Esophagus muscularis mucosa (tissue), 4 donors: ENCODE measurements at regions not wholly inside any gene's neighbourhood (a gene's known extent, or its start where the extent isn't known, plus 50 kb on each side); places are given as distances from the start of the nearest gene placed in this dataset.

ENCODE experiments used
- DNase-seq: peaks from one replicate; pipeline ENCODE4 v3.0.0-alpha.2; 2017; ENCODE audit errors: extremely low spot score
- H3K27ac ChIP-seq, 4 donors: fragments of 200-600 bp; sonication (generic); replicated peaks in 1 of 4; 1 replicate in 3 of 4; 2 replicates in 1 of 4; pipeline ENCODE4 v1.5.1; 2016 to 2019; ENCODE audit warnings: mild to moderate bottlenecking in 1 of 4
- H3K27me3 ChIP-seq, 4 donors: fragments of 200-600 bp; sonication (generic); one replicate each; pipeline versions ENCODE4 v1.5.1 to v1.6.0; 2016 to 2019
- H3K36me3 ChIP-seq, 4 donors: fragments of 200-600 bp; sonication (generic); one replicate each; pipeline ENCODE4 v1.5.1; 2016 to 2019
- H3K4me1 ChIP-seq, 4 donors: fragments of 200-600 bp; sonication (generic); one replicate each; pipeline ENCODE4 v1.5.1; 2016 to 2019
- H3K4me3 ChIP-seq, 4 donors: fragments of 200-600 bp; sonication (generic); 1 replicate in 2 of 4; 2 replicates in 2 of 4; pipeline ENCODE4 v1.5.1; 2016 to 2019; ENCODE audit warnings: mild to moderate bottlenecking in 4 of 4, moderate library complexity in 1 of 4
- H3K9me3 ChIP-seq, 4 donors: fragments of 200-600 bp; sonication (generic); 1 replicate in 3 of 4; 2 replicates in 1 of 4; pipeline ENCODE4 v1.5.1; 2016 to 2019
- EP300 ChIP-seq: sonication (generic); formaldehyde crosslinking; IDR thresholded peaks from one replicate; pipeline ENCODE4 v1.6.1; 2017; ENCODE audit warnings: antibody characterized with exemption
- POLR2A ChIP-seq: fragments of 450-650 bp; IDR thresholded peaks from one replicate; pipeline ENCODE4 v1.6.1; 2017; ENCODE audit warnings: antibody characterized with exemption, moderate library complexity, mild to moderate bottlenecking, low read depth
- POLR2AphosphoS5 ChIP-seq, 2 donors: sonication (generic); formaldehyde crosslinking; IDR thresholded peaks; one replicate each; pipeline ENCODE4 v1.6.1; 2017; ENCODE audit warnings: antibody characterized with exemption in 2 of 2
- WGBS: methylation state at CpG from one replicate; pipeline ENCODE4 v1.1.5; 2018; 5-methylcytosine and 5-hydroxymethylcytosine counted together
- intact Hi-C: fragments of 100-400 bp; cut with DNase I; formaldehyde crosslinking; loops from one replicate; pipeline ENCODE4 v1.15.1; 2023
- TF ChIP-seq, protein P1 (sequence below), 3 experiments: fragments of 200-600 bp in 2 of 3; fragments of 450-650 bp in 1 of 3; sonication (generic) in 2 of 3; IDR thresholded peaks; one replicate each; pipeline ENCODE4 v1.5.1; 2017 to 2019; ENCODE audit warnings: antibody characterized with exemption in 3 of 3, mild to moderate bottlenecking in 2 of 3, moderate library complexity in 1 of 3

DNA sequence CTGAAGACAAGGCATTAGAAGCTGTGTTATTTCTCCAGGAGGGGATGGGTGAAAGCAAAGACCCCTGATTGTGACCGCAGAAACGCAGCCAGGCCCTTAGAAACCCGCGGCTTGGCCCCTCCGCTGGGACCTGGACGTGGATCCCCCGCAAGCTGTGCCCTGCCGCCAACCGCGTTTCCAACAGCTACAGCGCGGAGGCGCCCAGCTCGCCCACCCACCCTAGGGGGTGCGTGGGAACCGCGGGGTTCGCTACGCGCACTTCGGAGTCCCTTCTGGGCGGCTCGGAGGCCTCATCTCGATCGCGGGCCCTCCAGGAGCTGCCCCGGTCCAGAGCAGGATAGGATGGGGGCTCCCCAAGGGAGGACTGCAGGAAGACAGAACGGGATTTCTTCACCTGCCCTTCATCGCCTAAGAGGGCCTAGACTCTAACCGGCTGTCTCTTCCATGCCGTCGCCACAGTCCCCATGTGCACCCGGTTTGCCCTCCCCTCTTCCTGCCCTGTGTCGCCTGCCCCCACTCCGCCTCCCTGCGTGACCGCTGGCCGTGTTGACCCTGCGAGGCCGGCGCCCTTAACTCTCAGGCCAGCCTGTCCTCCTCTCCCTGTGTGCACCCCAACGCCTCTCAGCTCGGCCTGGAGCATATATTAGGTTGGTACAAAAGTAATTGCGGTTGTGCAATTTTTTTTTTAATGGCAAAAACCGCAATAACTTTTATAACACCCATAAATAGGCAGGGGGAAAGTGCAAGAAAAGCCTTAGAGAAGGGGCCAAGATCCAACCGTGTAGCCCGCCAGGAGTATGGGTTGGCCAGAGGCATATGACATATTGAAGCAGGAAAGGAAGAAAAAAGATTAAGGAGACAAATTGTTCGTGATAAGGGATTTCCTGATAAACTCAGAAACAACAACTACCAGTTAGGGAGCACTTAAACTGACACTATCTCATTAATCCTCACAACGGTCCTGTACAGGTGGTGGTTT is 68.1 kb upstream of the FREM1 start:
- intact Hi-C loops, result no loop called here

DNA sequence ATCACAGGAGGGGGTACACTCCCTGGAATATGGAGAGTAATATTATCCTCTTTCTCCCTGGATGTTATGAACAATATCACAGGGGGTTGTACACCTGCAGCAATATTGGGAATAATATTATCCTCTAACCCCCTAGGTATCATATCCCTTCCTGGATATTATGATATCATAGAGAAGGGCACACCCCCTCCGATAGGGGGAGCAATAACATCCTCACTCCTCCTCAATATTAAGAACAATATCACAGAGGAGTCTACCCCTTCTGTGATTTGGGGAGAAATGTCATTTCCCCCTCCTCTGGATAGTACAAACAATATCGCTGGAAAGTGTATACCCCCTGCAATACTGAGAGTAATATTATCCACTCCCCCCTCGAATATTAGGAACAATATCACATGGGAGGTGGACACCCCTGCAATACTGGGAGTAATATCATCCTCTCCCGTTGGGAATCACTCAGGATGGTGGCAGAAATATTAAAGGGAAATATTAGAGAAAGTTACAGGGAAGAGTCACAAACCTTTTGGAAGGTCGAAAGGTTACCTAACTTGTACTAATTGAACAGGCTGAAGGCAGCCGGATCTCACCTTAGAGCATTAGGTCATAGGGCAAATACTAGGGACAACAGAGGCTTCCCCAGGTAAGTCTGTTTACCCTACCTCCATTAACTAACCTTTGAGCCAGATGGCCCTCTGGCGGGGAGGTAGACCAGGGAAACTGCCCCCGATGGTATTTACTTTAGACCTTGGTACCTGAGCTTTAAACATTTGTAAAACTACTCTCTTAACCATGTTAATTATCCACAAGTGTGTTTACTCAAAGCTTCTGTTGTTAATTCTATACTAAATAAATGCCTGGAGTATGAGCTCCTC is 57.5 kb upstream of the FREM1 start:
- TF ChIP-seq EP300 (no peak), POLR2A (no peak)
- TF ChIP-seq, protein P1, sequence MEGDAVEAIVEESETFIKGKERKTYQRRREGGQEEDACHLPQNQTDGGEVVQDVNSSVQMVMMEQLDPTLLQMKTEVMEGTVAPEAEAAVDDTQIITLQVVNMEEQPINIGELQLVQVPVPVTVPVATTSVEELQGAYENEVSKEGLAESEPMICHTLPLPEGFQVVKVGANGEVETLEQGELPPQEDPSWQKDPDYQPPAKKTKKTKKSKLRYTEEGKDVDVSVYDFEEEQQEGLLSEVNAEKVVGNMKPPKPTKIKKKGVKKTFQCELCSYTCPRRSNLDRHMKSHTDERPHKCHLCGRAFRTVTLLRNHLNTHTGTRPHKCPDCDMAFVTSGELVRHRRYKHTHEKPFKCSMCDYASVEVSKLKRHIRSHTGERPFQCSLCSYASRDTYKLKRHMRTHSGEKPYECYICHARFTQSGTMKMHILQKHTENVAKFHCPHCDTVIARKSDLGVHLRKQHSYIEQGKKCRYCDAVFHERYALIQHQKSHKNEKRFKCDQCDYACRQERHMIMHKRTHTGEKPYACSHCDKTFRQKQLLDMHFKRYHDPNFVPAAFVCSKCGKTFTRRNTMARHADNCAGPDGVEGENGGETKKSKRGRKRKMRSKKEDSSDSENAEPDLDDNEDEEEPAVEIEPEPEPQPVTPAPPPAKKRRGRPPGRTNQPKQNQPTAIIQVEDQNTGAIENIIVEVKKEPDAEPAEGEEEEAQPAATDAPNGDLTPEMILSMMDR (IDR thresholded peaks at IDR 0.05), result no peak
- H3K4me1 ChIP-seq, result no peaks in the 10 kb centered on the region
- no peak overlapping the region for H3K27ac ChIP-seq
- intact Hi-C loops, result no loop called here
- DNase-seq, result no peak
- H3K9me3 ChIP-seq, result no peaks in the 10 kb centered on the region
- no peaks in the 10 kb centered on the region for H3K27me3 ChIP-seq
- H3K4me3 ChIP-seq, result no peak overlapping the region
- WGBS, result 90% methylated on average over 8 of the region's 8 CpGs
- H3K36me3 ChIP-seq, result no peaks in the 10 kb centered on the region

More for the DNA sequence above, 68.1 kb upstream of the FREM1 start:
- Histone ChIP-seq H3K36me3 (no peaks in the 10 kb centered on the region), H3K4me1 (no peaks in the 10 kb centered on the region), H3K9me3 (no peaks in the 10 kb centered on the region), H3K27me3 (no peaks in the 10 kb centered on the region), H3K4me3 (no peak overlapping the region), H3K27ac (no peak overlapping the region)
- 92% methylated on average over 40 of the region's 49 CpGs for WGBS
- TF ChIP-seq POLR2A (no peak), EP300 (no peak), POLR2AphosphoS5 (IDR thresholded peaks at IDR 0.05) (no peak)
- TF ChIP-seq, protein P1 (IDR thresholded peaks at IDR 0.05), result no peak
- no peak for DNase-seq

DNA sequence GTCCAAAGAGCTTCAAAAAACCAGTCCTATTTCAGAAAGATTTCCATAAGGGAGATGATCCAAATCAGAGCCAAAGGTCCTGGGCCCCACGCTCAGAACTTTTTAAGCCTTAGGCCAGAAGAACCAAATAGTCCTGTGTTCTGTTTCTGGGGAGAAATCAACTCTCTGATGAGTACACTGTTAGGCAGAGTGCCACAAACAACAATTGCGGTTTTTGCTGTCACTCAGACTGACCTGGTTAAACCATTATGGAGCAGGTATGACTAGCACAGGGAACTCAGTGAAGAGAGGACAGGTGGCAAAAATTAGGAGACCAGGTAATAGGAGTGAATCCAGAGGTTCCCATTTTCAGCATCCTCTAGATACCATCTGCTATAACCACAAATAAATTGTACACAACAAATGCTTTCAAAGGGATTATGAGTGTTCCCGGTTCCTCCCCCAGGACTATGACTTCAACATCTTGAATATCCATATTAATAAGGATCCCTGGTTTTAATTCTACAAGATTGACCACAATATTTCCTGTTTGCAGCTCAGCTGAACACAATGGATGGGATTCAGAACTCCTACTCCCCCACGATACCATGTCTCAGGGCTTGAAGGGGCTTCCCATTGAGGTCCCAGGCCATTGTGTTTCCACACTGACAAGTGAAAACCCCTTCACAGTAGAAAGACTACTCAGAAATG is 52.1 kb upstream of the FREM1 start:
- Histone ChIP-seq H3K36me3 (no peaks in the 10 kb centered on the region), H3K27me3 (no peaks in the 10 kb centered on the region), H3K9me3 (no peaks in the 10 kb centered on the region), H3K27ac (no peak overlapping the region), H3K4me3 (no peak overlapping the region), H3K4me1 (no peaks in the 10 kb centered on the region)
- WGBS, result 86% methylated on average over 4 of the region's 4 CpGs
- TF ChIP-seq, protein P1 (IDR thresholded peaks at IDR 0.05), result no peak
- no peak for TF ChIP-seq EP300
- TF ChIP-seq POLR2AphosphoS5 (IDR thresholded peaks at IDR 0.05), result no peak
- TF ChIP-seq POLR2A, result no peak
- intact Hi-C loops, result no loop called here
- DNase-seq, result no peak

DNA sequence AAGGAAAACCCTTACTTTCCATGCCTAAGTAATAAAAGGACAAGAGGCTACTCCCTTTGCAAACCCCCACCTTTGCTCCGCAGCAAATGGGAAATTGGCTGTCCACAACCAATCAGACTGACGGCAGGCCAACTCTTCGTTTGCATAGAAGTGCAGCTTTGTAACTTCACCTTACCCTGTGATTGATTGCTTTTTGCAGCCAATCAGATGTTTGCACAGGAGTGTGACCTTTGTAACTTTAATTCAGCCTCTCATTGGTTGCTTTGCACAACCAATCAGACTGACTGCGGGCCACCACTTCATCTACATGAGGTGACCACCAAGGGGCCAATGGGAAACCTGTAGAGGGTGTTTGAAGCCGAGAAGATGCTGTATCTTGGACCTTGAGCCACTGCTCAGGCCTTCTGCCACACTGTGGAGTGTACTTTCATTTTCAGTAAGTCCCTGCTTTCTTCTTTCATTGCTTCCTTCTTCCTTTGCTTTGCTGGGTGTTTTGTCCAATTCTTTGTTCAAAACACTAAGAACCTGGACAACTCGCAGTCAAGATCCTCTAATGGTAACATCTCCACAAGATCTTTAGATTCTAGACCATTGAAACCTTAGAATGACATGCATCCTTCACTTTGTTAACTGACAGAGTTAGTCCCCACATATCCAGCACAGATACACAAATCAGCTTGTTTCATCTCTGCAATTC is 51.3 kb upstream of the FREM1 start:
- no peak overlapping the region for H3K27ac ChIP-seq
- H3K27me3 ChIP-seq, result no peaks in the 10 kb centered on the region
- TF ChIP-seq EP300 (no peak), POLR2AphosphoS5 (IDR thresholded peaks at IDR 0.05) (no peak), POLR2A (no peak)
- TF ChIP-seq, protein P1 (IDR thresholded peaks at IDR 0.05), result no peak
- DNase-seq, result no peak
- H3K9me3 ChIP-seq, result no peaks in the 10 kb centered on the region
- 79% methylated on average over 6 of the region's 6 CpGs for WGBS
- H3K4me1 ChIP-seq, result no peaks in the 10 kb centered on the region
- intact Hi-C loops, result no loop called here
- no peaks in the 10 kb centered on the region for H3K36me3 ChIP-seq
- no peak overlapping the region for H3K4me3 ChIP-seq
